GM12891 (cell line): ENCODE measurements at regions not wholly inside any gene's neighbourhood (a gene's known extent, or its start where the extent isn't known, plus 50 kb on each side); places are given as distances from the start of the nearest gene placed in this dataset.
"Not testable (repeated sequence)": the region's sequence is repeated elsewhere in the genome, so short reads cannot be mapped to it uniquely, and the experiment has no call there.

Experiments
- DNase-seq: peaks from one replicate; pipeline ENCODE4 v3.0.0; 2011; ENCODE audit warnings: low spot score; ENCODE audit not compliant: insufficient read length
- FAIRE-seq: peaks from 2 replicates; lab custom pipeline; 2011; peaks lifted over from hg19 to GRCh38; lab: Jason Lieb, UNC
- PAX5 ChIP-seq: IDR thresholded peaks from 2 replicates; pipeline ENCODE4 v1.6.1; 2011; ENCODE audit warnings: low read length, moderate library complexity, mild to moderate bottlenecking; ENCODE audit not compliant: insufficient read depth, severe bottlenecking
- POLR2A ChIP-seq: IDR thresholded peaks from 2 replicates; pipeline ENCODE4 v1.6.1; 2011; ENCODE audit warnings: low read depth, low read length, control low read depth
- POLR2AphosphoS5 ChIP-seq: IDR thresholded peaks from 2 replicates; pipeline ENCODE4 v1.6.1; 2011; ENCODE audit warnings: low read depth, low read length, control low read depth
- POU2F2 ChIP-seq: IDR thresholded peaks from 2 replicates; pipeline ENCODE4 v1.6.1; 2011; ENCODE audit warnings: low read depth, mild to moderate bottlenecking, control low read depth, low read length, moderate library complexity
- SPI1 ChIP-seq: IDR thresholded peaks from 2 replicates; pipeline ENCODE4 v1.6.1; 2011; ENCODE audit warnings: low read depth, low read length, control low read depth
- TAF1 ChIP-seq: IDR thresholded peaks from 2 replicates; pipeline ENCODE4 v1.6.1; 2011; ENCODE audit warnings: low read depth, low read length, control low read depth

DNA sequence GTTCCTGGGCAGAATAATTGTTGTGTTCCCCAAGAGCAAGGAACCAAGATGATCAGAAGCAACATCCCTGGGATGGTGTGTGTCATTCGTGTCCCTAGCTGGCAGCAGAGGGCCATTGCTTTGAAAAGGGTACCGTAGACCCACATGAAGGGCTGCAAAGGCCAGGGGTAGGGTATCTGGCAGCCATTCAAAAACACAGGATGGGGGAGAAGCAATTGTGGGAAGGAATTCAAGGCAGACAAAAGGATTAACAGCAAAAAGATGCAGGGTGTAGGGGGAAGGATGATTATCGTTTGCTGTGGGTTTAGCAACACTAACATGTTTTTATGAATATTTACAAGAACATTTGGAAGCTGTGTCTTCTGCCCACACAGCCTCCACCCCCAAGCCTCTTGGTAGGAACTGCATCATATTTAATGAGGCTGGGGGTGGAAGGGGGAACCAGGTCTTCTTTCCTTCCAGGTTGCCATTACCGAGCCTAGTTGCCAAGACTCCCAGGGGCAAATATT, 169.0 kb upstream of the G2E3 start:
- FAIRE-seq (no peak), DNase-seq (no peak)
- no peak for TF ChIP-seq PAX5
- TF ChIP-seq POLR2A: no peak
- no peak for TF ChIP-seq TAF1
- no peak for TF ChIP-seq POU2F2
- no peak for TF ChIP-seq POLR2AphosphoS5
- no peak for TF ChIP-seq SPI1

DNA sequence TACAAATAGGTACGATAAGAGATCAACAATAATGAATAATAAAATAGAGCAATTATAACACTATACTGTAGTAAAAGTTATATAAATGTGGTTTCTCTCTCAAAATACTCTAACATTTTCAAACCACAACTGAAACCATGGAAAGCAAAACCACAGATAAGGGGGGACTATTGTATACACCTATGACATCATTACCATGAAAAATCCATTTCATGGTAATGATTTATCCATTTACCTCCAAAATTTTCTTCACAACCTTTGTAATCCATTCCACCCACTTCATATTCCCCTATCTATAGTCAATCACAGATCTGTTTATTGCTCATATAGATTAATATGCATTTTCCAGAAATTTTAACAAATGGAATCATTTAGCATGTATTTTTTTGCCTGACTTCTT, 163.9 kb upstream of the G2E3 start:
- FAIRE-seq (no peak), DNase-seq (no peak)
- TF ChIP-seq POU2F2 (no peak), SPI1 (no peak), TAF1 (no peak), POLR2AphosphoS5 (no peak), PAX5 (no peak), POLR2A (no peak)

GRCh38 chr14:30402846-30403245, 156.1 kb upstream of the G2E3 start:
- FAIRE-seq (no peak), DNase-seq (no peak)
- TF ChIP-seq TAF1 (no peak), PAX5 (no peak), POLR2A (no peak), SPI1 (no peak), POLR2AphosphoS5 (no peak), POU2F2 (no peak)

DNA sequence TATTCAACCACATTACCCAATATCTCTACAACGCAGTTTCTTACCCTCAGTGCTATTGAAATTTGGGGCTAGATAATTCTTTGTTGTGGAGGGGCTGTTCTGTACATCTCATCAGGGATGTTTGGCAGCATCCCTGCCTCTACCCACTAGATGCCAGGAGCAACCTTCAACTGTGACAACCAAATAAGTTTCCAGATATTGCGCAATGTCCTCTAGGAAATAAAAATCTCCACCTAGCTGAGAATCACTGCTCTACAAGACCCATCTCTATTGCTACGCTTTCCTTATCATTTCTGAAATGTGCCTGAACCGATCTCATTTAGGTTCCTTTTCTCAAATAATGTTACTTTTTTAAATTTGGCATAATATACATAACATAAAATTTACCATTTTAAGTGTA, 155.2 kb upstream of the G2E3 start:
- FAIRE-seq (no peak), DNase-seq (no peak)
- TF ChIP-seq POLR2AphosphoS5 (no peak), PAX5 (no peak), POU2F2 (no peak), TAF1 (no peak), SPI1 (no peak), POLR2A (no peak)

GRCh38 chr14:30409508-30410015, 149.4 kb upstream of the G2E3 start:
- DNase-seq, FAIRE-seq: not testable (repeated sequence)

GRCh38 chr14:30410986-30411385, 148.0 kb upstream of the G2E3 start:
- TF ChIP-seq POU2F2 (no peak), POLR2AphosphoS5 (no peak), POLR2A (no peak), TAF1 (no peak), PAX5 (no peak), SPI1 (no peak)
- DNase-seq (no peak), FAIRE-seq (no peak)

- not testable (repeated sequence) for FAIRE-seq, DNase-seq
These were observed 145.8 kb upstream of the G2E3 start for GRCh38 chr14:30413184-30413583.

GRCh38 chr14:30417121-30417520, 141.8 kb upstream of the G2E3 start:
- DNase-seq (no peak), FAIRE-seq (no peak)
- no peak for TF ChIP-seq POLR2A
- no peak for TF ChIP-seq POLR2AphosphoS5
- TF ChIP-seq TAF1: no peak

GRCh38 chr14:30417999-30418398, 141.0 kb upstream of the G2E3 start:
- FAIRE-seq: no peak
- TF ChIP-seq POU2F2: no peak
- TF ChIP-seq PAX5: no peak
- no peak for TF ChIP-seq POLR2A
- no peak for TF ChIP-seq SPI1
- DNase-seq: no peak

GRCh38 chr14:30419037-30419436, 139.9 kb upstream of the G2E3 start:
- TF ChIP-seq PAX5 (no peak), POLR2A (no peak), SPI1 (no peak), POLR2AphosphoS5 (no peak), POU2F2 (no peak)
- no peak for FAIRE-seq
- DNase-seq: no peak

- DNase-seq (no peak), FAIRE-seq (no peak)
- no peak for TF ChIP-seq POU2F2
- no peak for TF ChIP-seq PAX5
- TF ChIP-seq POLR2AphosphoS5: no peak
- no peak for TF ChIP-seq TAF1
- no peak for TF ChIP-seq SPI1
These were observed 138.4 kb upstream of the G2E3 start for GRCh38 chr14:30420515-30420914.
